Endothelial cell of umbilical vein (primary cell): ENCODE measurements at regions not wholly inside any gene's neighbourhood (a gene's known extent, or its start where the extent isn't known, plus 50 kb on each side); places are given as distances from the start of the nearest gene placed in this dataset.

Experiments
- BruUV-seq: library from RNA; stranded (reverse); fragments of 400-500 nt; replicated peaks from 2 replicates; lab custom pipeline; 2021; lab: Mats Ljungman, UMichigan
- CTCF ChIA-PET: fragments of 300-600, 350-600 bp; sonication (Branson Sonifier 250); formaldehyde crosslinking; loops from one replicate; lab custom pipeline; 2021; ENCODE audit warnings: antibody characterized with exemption, inconsistent platforms; lab: Charles Lee
- POLR2A ChIA-PET: fragments of 300-600, 350-600 bp; sonication (Branson Sonifier 250); formaldehyde crosslinking; loops from one replicate; lab custom pipeline; 2021; ENCODE audit warnings: antibody characterized with exemption, inconsistent platforms; lab: Charles Lee
- DNase-seq: peaks from one replicate; pipeline ENCODE4 v3.0.0-alpha.2; 2011; ENCODE audit warnings: low read depth, low spot score
- FAIRE-seq: peaks from 2 replicates; lab custom pipeline; 2011; peaks lifted over from hg19 to GRCh38; lab: Jason Lieb, UNC
- H2AFZ ChIP-seq: 2 replicates; pipeline ENCODE4 v1.6.0; 2012; ENCODE audit warnings: low read depth, low read length, control low read depth, inconsistent platforms
- H3K27ac ChIP-seq: 2 replicates; pipeline ENCODE4 v1.5.1; 2011; ENCODE audit warnings: low read depth, mild to moderate bottlenecking, control low read depth, low read length, moderate library complexity; ENCODE audit not compliant: insufficient read depth
- H3K27me3 ChIP-seq, 2 experiments: 2 replicates each; pipeline versions ENCODE4 v1.6.0 to v1.6.1; 2011; ENCODE audit warnings: low read length in 2 of 2, mixed read lengths in 1 of 2; ENCODE audit not compliant: control insufficient read depth in 2 of 2, insufficient read depth in 2 of 2
- H3K36me3 ChIP-seq, 2 experiments: 2 replicates in 1 of 2; 3 replicates in 1 of 2; pipeline ENCODE4 v1.5.1; 2011; ENCODE audit warnings: low read length in 2 of 2, mild to moderate bottlenecking in 1 of 2, moderate library complexity in 1 of 2; ENCODE audit not compliant: control insufficient read depth in 2 of 2, insufficient read depth in 2 of 2; ENCODE audit errors: extremely low read depth in 1 of 2
- H3K4me1 ChIP-seq: 3 replicates; pipeline ENCODE4 v1.5.1; 2011; ENCODE audit warnings: mild to moderate bottlenecking, low read length; ENCODE audit not compliant: control insufficient read depth, insufficient read depth; ENCODE audit errors: extremely low read depth
- H3K4me2 ChIP-seq: 2 replicates; pipeline ENCODE4 v1.6.1; 2011; ENCODE audit warnings: low read length, control low read depth, mixed read lengths; ENCODE audit not compliant: insufficient read depth
- H3K4me3 ChIP-seq, 3 experiments: fragments of 200-600 bp in 1 of 3; sonication (generic), shearing (Covaris generic) in 1 of 3; replicated peaks in 1 of 3; 2 replicates each; pipeline ENCODE4 v1.5.1; 2011 to 2016; ENCODE audit warnings: control low read depth in 3 of 3, low read length in 3 of 3, mild to moderate bottlenecking in 2 of 3, inconsistent platforms in 1 of 3, low read depth in 1 of 3, moderate library complexity in 1 of 3; ENCODE audit not compliant: insufficient read depth in 1 of 3
- H3K79me2 ChIP-seq: 2 replicates; pipeline ENCODE4 v1.6.0; 2012; ENCODE audit warnings: low read length, inconsistent platforms; ENCODE audit not compliant: control insufficient read depth, insufficient read depth
- H3K9ac ChIP-seq: replicated peaks from 2 replicates; pipeline ENCODE3; 2011; ENCODE audit warnings: low read length, control low read depth; ENCODE audit not compliant: insufficient read depth; ENCODE audit errors: extremely low read depth
- H3K9me1 ChIP-seq: replicated peaks from 3 replicates; pipeline ENCODE4 v1.6.0; 2011; ENCODE audit warnings: mild to moderate bottlenecking, low read length; ENCODE audit not compliant: control insufficient read depth, insufficient read depth; ENCODE audit errors: extremely low read depth
- H3K9me3 ChIP-seq: replicated peaks from 2 replicates; pipeline ENCODE4 v1.5.1; 2012; ENCODE audit warnings: low read length, inconsistent platforms; ENCODE audit not compliant: control insufficient read depth, insufficient read depth
- H4K20me1 ChIP-seq: replicated peaks from 2 replicates; pipeline ENCODE3; 2011; ENCODE audit warnings: mild to moderate bottlenecking, low read length; ENCODE audit not compliant: control insufficient read depth, insufficient read depth; ENCODE audit errors: extremely low read depth
- EZH2 ChIP-seq: IDR thresholded peaks from 2 replicates; pipeline ENCODE4 v1.6.1; 2012; ENCODE audit warnings: borderline replicate concordance, low read depth, mild to moderate bottlenecking, moderate library complexity, low read length, inconsistent platforms; ENCODE audit not compliant: severe bottlenecking
- FOS ChIP-seq: IDR thresholded peaks from 2 replicates; pipeline ENCODE4 v1.6.1; 2011; ENCODE audit warnings: mild to moderate bottlenecking, low read length, moderate library complexity, borderline replicate concordance; ENCODE audit not compliant: insufficient read depth
- GATA2 ChIP-seq: IDR thresholded peaks from 2 replicates; pipeline ENCODE4 v1.7.0; 2011; ENCODE audit warnings: low read depth, mild to moderate bottlenecking, moderate library complexity, mixed read lengths, low read length; ENCODE audit not compliant: insufficient read length, insufficient read depth
- JUN ChIP-seq: IDR thresholded peaks from 2 replicates; pipeline ENCODE4 v1.6.1; 2011; ENCODE audit warnings: borderline replicate concordance, low read depth; ENCODE audit not compliant: insufficient read length, insufficient read depth
- MYC ChIP-seq: IDR thresholded peaks from one replicate; pipeline ENCODE4 v1.6.1; 2011; ENCODE audit warnings: mild to moderate bottlenecking, low read depth, low read length
- POLR2A ChIP-seq: IDR thresholded peaks from 2 replicates; pipeline ENCODE4 v1.6.1; 2012; ENCODE audit warnings: low read depth, mild to moderate bottlenecking, control low read depth, low read length
- POLR2AphosphoS5 ChIP-seq: IDR thresholded peaks from 2 replicates; pipeline ENCODE4 v1.6.1; 2012; ENCODE audit warnings: low read depth, mild to moderate bottlenecking, control low read depth, low read length, moderate library complexity; ENCODE audit not compliant: insufficient read depth
- dilution Hi-C: fragments of 300-500 bp; cut with MboI; formaldehyde crosslinking; loops from one replicate; pipeline ENCODE4 v1.15.0; 2019; ENCODE audit warnings: low sequenced_read_pairs; ENCODE audit not compliant: extremely low pct_ligation_motif_present
- intact Hi-C: fragments of 100-400 bp; cut with micrococcal nuclease; formaldehyde crosslinking; loops from one replicate; pipeline ENCODE4 v1.10.0; 2022
- TF ChIP-seq, protein P1 (sequence below), 2 donors: IDR thresholded peaks; 1 replicate in 1 of 2; 2 replicates in 1 of 2; pipeline ENCODE4 v1.5.1; 2011; ENCODE audit warnings: low read length in 2 of 2, mild to moderate bottlenecking in 2 of 2, moderate library complexity in 2 of 2, control low read depth in 1 of 2, inconsistent platforms in 1 of 2, low read depth in 1 of 2; ENCODE audit not compliant: insufficient read depth in 1 of 2; ENCODE audit errors: extremely low read depth in 1 of 2
- TF ChIP-seq, protein P2 (sequence below): IDR thresholded peaks from 2 replicates; pipeline ENCODE4 v1.6.1; 2011; ENCODE audit not compliant: insufficient read depth, insufficient read length

GRCh38 chr7:34311591-34311990, 346.4 kb upstream of the NPSR1 start:
- no peak overlapping the region for H3K9ac ChIP-seq
- dilution Hi-C loops, result no loop called here
- no peaks in the 10 kb centered on the region for H3K9me3 ChIP-seq
- H3K4me3 ChIP-seq, result no peak overlapping the region
- FAIRE-seq, result no peak
- H3K4me1 ChIP-seq, result no peaks in the 10 kb centered on the region
- H3K36me3 ChIP-seq, result no peaks in the 10 kb centered on the region
- no peak for DNase-seq
- ChIA-PET CTCF (interaction anchor here (0.9 kb wide), 1 partner anchor 9 kb away, joined by 4 read pairs; no protein-coding TSS in a partner anchor), POLR2A (no interaction called here)
- H3K27me3 ChIP-seq, result no peaks in the 10 kb centered on the region
- BruUV-seq, result no TSS peak
- TF ChIP-seq JUN, result no peak
- intact Hi-C loops, result no loop called here
- H3K9me1 ChIP-seq, result no peaks in the 10 kb centered on the region
- no peak overlapping the region for H3K4me2 ChIP-seq
- no peak overlapping the region for H3K27ac ChIP-seq
- no peaks in the 10 kb centered on the region for H3K79me2 ChIP-seq
- H4K20me1 ChIP-seq, result no peaks in the 10 kb centered on the region
- no peak overlapping the region for H2AFZ ChIP-seq

GRCh38 chr7:34312624-34313023, 345.4 kb upstream of the NPSR1 start:
- BruUV-seq, result no TSS peak
- ChIA-PET CTCF (interaction anchor here (1.0 kb wide), 1 partner anchor 61 kb away, joined by 4 read pairs; no protein-coding TSS in a partner anchor), POLR2A (no interaction called here)
- H3K4me2 ChIP-seq, result no peak overlapping the region
- no peaks in the 10 kb centered on the region for H3K27me3 ChIP-seq
- intact Hi-C loops, result no loop called here
- no peaks in the 10 kb centered on the region for H3K36me3 ChIP-seq
- no peaks in the 10 kb centered on the region for H3K79me2 ChIP-seq
- TF ChIP-seq MYC (no peak), POLR2A (no peak), FOS (no peak), GATA2 (no peak), POLR2AphosphoS5 (no peak), EZH2 (no peak), JUN (no peak)
- TF ChIP-seq, protein P1, sequence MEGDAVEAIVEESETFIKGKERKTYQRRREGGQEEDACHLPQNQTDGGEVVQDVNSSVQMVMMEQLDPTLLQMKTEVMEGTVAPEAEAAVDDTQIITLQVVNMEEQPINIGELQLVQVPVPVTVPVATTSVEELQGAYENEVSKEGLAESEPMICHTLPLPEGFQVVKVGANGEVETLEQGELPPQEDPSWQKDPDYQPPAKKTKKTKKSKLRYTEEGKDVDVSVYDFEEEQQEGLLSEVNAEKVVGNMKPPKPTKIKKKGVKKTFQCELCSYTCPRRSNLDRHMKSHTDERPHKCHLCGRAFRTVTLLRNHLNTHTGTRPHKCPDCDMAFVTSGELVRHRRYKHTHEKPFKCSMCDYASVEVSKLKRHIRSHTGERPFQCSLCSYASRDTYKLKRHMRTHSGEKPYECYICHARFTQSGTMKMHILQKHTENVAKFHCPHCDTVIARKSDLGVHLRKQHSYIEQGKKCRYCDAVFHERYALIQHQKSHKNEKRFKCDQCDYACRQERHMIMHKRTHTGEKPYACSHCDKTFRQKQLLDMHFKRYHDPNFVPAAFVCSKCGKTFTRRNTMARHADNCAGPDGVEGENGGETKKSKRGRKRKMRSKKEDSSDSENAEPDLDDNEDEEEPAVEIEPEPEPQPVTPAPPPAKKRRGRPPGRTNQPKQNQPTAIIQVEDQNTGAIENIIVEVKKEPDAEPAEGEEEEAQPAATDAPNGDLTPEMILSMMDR (IDR thresholded peaks at IDR 0.05; ENCODE audit: extremely low read depth in 1 of 2, insufficient read depth in 1 of 2, low read depth in 1 of 2, low read length in 2 of 2), result no peak
- TF ChIP-seq, protein P2, sequence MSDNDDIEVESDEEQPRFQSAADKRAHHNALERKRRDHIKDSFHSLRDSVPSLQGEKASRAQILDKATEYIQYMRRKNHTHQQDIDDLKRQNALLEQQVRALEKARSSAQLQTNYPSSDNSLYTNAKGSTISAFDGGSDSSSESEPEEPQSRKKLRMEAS, result no peak
- no peaks in the 10 kb centered on the region for H4K20me1 ChIP-seq
- H3K9me1 ChIP-seq, result no peaks in the 10 kb centered on the region
- no peak overlapping the region for H3K4me3 ChIP-seq
- no peak overlapping the region for H3K9ac ChIP-seq
- DNase-seq, result no peak
- no peak overlapping the region for H3K27ac ChIP-seq
- FAIRE-seq, result no peak
- H3K4me1 ChIP-seq, result no peaks in the 10 kb centered on the region
- no peaks in the 10 kb centered on the region for H3K9me3 ChIP-seq
- dilution Hi-C loops, result no loop called here
- no peak overlapping the region for H2AFZ ChIP-seq
